ENCODE measurements at regions not wholly inside any gene's neighbourhood (a gene's known extent, or its start where the extent isn't known, plus 50 kb on each side); places are given as distances from the start of the nearest gene placed in this dataset.

GRCh38 chr22:27580311-27580897, 221.2 kb downstream of the MN1 start:
- TF ChIP-seq CTCF (IDR thresholded peaks at IDR 0.05) (no peak), POLR2AphosphoS5 (IDR thresholded peaks at IDR 0.05) (no peak), EP300 (IDR thresholded peaks at IDR 0.05) (no peak)

Measured in stomach (tissue), 4 donors.